Activated CD8-positive, alpha-beta memory T cell treated with anti-CD3 and anti-CD28 coated beads, Interleukin-2, amount 50 U/mL, for 24 hours (primary cell): ENCODE measurements at regions not wholly inside any gene's neighbourhood (a gene's known extent, or its start where the extent isn't known, plus 50 kb on each side); places are given as distances from the start of the nearest gene placed in this dataset.

Source experiments
- DNase-seq: peaks from one replicate; pipeline ENCODE4 v3.0.0-alpha.2; 2020; ENCODE audit errors: extremely low read depth

- DNase-seq, result no peak
Measured at GRCh38 chr6:169165561-169166300, 87.9 kb downstream of the THBS2 start.

DNA sequence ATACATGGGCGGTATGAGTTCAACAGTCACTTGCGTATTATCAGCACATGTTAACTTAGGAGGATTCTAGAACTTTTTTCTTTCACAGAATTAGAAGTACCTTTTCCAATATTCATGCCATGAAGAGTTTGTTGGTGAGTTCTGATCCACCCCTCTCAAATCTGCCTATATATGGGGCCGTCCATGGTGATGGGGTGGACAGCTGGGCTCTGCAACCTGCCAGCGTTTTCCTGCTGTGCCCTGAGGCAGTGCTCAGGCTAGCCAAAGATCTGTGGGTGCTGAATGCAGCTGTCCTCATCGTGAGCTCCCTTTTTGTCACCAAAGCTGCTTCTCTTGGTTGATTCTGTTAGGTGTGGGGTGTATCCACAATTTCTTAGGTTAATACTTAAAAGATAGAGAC, 88.7 kb downstream of the THBS2 start:
- no peak for DNase-seq

- no peak for DNase-seq
Measured at GRCh38 chr6:169164451-169164850, 89.2 kb downstream of the THBS2 start.

GRCh38 chr6:169163411-169163901, 90.2 kb downstream of the THBS2 start:
- no peak for DNase-seq

DNA sequence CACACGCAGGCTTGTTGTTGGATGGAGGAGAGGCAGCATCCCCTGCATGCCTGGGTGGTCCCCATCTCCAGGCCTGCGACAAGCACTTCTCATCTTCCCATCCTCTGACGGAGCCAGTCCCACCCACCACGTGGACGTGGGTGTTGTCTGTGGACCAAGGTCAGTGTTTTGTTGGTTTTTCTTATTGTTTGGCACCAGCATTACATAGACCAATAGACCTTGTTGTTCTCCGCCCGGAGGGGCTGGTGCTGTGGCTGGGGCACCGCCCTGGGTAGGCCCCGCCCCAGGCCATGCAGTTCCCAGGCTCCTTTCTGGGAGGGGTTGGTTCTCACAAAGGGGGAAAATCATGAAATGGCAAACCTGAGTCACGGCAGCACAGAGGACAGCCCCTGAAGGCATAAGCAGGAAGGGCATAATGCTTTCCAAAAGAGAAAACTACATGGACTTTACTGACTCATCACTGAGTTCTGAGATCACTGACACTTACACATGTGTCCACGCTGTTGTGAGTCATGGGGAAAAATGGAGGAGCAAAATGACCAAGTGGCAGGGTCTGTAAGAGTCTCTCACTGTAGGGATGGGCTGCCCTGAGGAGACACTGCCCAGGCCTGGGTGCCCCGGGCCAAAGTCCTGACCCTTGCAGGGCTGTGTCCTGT, 90.8 kb downstream of the THBS2 start:
- DNase-seq, result no peak

GRCh38 chr6:169162249-169162648, 91.4 kb downstream of the THBS2 start:
- no peak for DNase-seq

DNA sequence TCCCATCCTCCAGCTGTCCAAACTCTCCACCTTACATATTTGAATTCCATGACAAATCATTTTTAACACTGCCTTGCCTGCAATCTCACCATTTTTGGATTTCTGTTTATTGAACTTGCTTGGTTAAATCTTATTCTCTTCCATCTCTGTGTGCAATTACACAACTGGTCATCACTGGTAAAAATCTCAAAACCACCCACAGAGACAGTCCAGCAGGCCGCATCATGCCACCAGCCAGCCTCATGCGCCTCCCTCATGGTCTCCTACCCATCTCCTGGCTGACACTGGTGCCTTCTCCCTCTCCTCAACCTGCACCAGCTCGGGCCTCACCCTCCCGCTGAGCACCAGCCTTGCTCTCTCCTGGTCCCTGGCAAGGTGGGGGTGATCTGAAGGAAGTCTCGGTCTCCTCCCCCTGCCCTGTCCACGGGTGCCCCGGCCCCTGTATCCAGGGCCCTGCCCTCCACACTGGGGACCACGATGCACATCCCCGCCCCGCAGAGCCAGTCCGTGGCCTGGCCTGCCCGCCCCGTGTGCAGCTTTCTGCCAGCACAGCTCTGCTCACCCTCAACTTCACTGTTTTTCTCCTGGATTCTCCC, 92.0 kb downstream of the THBS2 start:
- no peak for DNase-seq

DNA sequence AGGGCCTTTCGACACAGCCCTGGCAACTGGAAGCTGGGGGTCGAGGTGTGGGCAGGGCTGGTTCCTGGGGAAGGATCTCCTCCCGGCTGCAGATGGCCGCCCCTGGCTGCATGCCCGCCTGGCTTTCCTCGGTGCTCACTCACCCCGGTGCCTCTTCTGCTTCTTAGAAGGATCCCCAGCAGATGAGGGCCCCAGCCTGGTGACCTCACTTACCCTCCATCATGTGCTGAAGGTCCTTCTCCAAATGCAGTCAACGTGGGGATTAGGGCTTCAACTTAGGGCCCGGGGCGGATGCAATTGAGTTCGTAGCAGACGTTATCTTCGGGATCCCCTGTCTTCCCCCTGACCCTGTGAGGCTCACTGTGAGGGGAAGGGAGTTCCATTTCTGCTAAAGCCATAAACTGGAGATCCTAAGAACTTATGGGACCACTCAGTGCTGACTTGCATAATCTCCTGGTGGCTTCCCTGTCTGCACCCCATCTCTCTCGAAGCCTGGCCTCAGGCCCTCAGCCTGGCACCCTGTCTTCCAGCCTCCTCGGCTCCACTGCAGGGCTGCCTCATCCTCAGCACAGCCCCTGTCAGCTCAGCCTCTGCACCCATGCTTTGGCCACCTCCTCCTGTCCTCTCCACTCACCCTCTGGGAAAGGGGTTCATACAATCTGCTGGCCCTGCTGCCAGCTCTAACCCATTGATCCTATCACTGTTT, 92.6 kb downstream of the THBS2 start:
- no peak for DNase-seq

DNA sequence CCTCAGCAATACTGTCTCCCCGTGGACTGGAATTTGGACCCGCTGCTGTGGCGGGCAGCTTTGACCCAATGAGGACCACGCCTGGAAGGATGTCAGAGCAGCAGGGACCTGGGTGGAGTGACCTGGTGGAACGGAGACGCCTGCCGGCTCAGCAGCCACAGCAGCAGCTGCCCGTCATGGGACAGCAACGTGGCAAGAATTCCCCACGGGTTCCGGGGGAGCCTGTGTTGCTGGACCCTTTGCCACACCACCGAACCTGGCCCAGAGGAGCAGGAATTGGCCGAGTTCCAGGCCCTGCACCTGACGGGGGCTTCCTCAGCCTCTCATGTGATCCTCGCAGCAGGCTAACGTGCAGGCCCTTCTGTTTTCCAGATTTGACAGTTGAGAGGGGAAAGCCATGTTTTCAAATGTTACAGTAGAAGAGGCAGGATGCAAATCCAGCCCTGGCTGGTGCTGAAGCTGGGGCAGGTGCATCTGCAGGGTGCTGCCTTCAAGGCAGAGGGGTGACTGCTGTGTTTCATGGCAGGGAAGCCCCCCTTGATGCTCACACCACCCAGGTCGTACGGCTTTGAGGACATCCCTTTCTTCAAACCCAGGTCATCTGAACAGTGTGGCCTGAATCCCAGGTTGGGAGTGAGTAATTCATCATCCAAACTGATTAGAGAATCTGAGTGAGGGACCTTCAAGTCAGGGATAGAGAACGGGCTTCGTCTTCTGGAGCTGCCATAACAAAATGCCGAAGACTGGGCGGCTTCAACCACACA, 93.4 kb downstream of the THBS2 start:
- DNase-seq, result no peak

- DNase-seq, result no peak
Measured at GRCh38 chr6:169159331-169159730, 94.3 kb downstream of the THBS2 start.

GRCh38 chr6:169158691-169159090, 95.0 kb downstream of the THBS2 start:
- no peak for DNase-seq

- no peak for DNase-seq
Measured at GRCh38 chr6:169158174-169158573, 95.5 kb downstream of the THBS2 start.

DNA sequence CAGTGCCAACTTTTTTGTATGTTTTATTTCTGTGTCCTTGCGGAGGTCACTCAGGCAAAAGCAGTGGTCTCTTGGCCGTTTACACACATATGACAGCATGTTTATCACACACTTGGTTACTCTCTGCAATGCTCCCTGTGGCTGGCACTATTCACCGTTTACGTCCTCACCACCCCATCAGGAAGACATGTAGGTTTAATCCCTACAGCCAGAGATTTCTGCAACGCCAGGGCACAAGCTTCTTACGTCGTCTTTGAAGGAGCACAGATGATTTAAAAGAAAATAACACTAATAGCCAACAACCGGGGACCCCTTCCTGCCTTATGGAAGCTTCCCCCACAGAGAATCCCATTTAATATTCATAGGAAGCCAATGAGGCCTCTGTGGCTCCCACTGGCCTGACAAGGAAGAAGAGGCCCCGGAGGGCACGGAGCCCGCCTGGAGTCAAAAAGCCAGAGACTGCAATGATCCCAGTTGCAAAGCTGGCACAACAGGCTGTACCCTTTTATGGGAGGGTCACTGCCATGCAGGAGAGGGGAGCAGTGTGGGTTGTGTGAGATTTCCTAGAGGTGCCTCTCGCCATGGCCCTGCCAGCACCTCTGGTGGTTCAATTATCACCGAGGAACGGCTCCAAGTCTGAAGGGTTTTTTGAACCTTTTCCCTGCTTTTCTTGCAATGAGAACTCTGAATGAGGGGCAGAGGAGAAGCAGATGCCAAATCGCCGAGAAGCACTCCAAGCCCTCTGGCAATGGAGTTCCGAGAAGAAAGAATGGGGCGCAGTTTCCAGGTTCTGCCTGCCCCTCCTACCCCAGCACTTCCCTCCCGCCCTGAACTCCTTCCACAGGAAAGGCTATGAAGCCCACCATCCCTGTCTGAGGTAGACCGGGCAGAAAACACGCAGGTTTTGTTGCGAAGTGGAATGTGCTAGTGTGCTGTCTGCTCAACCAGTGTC, 96.2 kb downstream of the THBS2 start:
- no peak for DNase-seq

GRCh38 chr6:169156793-169157147, 96.9 kb downstream of the THBS2 start:
- no peak for DNase-seq

GRCh38 chr6:169156108-169156792, 97.4 kb downstream of the THBS2 start:
- DNase-seq, result no peak

- no peak for DNase-seq
Measured at GRCh38 chr6:169155481-169155880, 98.2 kb downstream of the THBS2 start.

DNA sequence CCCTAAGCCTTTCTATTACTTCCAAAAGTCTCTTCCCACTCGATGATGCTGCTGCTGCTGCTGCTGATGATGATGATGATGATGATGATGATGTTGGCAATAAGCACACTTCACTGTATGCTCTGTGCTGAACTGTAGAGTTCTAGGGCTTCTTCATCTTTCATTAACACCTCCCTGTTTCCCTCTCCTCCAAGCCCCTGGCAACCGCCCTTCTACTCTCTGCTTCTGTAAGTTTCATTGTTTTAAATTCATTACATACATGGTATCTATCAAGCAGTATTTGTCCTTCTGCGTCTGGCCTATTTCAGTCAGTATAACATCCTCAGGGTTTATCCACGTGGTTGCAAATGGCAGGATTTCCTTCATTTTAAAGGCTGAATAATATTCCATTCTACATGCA, 100.2 kb downstream of the THBS2 start:
- DNase-seq, result no peak

DNA sequence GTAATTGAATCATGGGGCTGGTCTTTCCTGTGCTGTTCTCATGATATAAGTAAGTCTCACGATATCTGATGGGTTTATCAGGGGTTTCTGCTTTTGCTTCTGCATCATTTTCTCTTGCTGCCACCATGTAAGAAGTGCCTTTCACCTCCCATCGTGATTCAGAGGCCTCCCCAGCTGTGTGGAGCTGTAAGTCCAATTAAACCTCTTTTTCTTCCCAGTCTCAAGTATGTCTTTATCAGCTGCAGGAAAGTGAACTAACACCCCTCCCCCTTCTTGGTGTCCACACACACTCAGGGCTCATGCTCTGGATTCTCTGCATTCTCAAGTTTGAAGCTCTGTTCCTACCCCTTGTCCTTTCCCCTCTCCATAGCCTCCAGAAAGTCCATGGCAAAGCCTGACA, 107.1 kb downstream of the THBS2 start:
- DNase-seq, result no peak

DNA sequence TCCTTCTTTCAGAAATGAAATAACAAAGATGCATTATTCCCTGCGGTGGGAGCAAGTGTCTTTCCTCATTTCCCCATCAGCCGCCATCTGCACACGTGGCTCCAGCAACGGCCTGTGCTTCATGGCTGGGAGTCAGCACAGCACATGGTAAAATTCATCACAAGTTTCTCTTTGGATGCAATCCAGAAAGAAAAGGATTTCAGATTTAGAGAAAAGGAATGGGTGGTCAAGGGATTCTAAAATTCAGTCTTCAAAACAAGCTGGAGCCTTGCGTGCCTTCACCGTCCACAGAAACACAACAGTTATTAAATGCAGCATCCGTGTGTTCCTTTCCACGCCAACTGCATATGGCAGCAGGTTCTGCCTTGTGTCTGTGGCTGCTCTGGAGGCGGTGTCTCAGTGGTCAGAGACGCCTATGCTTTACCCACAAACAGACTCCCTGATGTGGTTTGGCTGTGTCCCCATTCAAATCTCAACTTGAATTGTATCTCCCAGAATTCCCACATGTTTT, 107.6 kb downstream of the THBS2 start:
- DNase-seq, result no peak

DNA sequence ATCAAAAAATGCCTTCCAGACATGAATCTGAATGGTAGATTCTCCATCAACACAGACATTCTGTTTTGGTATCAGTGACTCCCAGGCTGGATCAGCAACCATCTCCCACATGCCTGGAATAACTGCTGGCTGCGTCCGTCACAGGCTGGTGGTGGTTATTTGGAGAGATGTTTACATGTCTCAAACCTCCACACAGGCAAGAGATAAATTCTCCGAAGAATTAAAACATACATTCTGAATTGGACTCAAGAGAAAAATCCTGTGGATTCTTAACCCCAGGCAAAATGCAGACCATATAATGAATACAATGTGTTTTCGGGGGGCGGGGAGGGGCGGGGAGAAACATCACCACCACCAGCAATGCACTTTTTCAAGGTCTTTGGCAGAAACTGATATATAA, 108.2 kb downstream of the THBS2 start:
- DNase-seq, result no peak
